GM12878 (cell line): ENCODE measurements at regions not wholly inside any gene's neighbourhood (a gene's known extent, or its start where the extent isn't known, plus 50 kb on each side); places are given as distances from the start of the nearest gene placed in this dataset.

Source experiments
- ATAC-seq: fragments of 200-7000 bp; cut with Tn5 transposase; 3 replicates; pipeline ENCODE4 v1.9.1; 2020; ENCODE audit warnings: mild to moderate bottlenecking, moderate library complexity
- BruUV-seq: library from RNA; stranded (reverse); fragments of 400-500 nt; replicated peaks from 2 replicates; lab custom pipeline; 2021; lab: Mats Ljungman, UMichigan
- CTCF ChIA-PET: fragments of 300-600 bp; sonication (Branson Sonifier 250); formaldehyde crosslinking; extraction: SDS; loops from one replicate; lab custom pipeline; 2021; ENCODE audit warnings: inconsistent platforms; lab: Yijun Ruan, JAX
- POLR2A ChIA-PET: fragments of 350-600 bp; formaldehyde crosslinking; extraction: SDS; loops from one replicate; lab custom pipeline; 2021; ENCODE audit warnings: inconsistent platforms; lab: Charles Lee
- RAD21 ChIA-PET: fragments of 300-600 bp; sonication (Branson Sonifier 250); formaldehyde crosslinking; loops from one replicate; lab custom pipeline; 2023; ENCODE audit warnings: antibody characterized with exemption; ENCODE audit not compliant: unreplicated experiment; lab: Charles Lee
- SMC1A ChIA-PET: fragments of 300-600 bp; sonication (Branson Sonifier 250); formaldehyde crosslinking; loops from one replicate; lab custom pipeline; 2023; ENCODE audit not compliant: unreplicated experiment, uncharacterized antibody; lab: Charles Lee
- DNase-seq: peaks from one replicate; pipeline ENCODE4 v3.0.0-alpha.2; 2011; ENCODE audit warnings: low read depth, low spot score
- FAIRE-seq: peaks from 3 replicates; lab custom pipeline; 2011; peaks lifted over from hg19 to GRCh38; lab: Jason Lieb, UNC
- H2AFZ ChIP-seq: 2 replicates; pipeline ENCODE4 v1.6.0; 2011; ENCODE audit warnings: low read depth, low read length, control low read depth; ENCODE audit not compliant: control insufficient read depth
- H3K27ac ChIP-seq: 2 replicates; pipeline ENCODE4 v1.5.1; 2011; ENCODE audit warnings: control low read depth; ENCODE audit not compliant: control insufficient read depth, insufficient read depth
- H3K27me3 ChIP-seq, 2 experiments: replicated peaks in 1 of 2; 2 replicates each; pipeline versions ENCODE4 v1.6.0 to v1.6.1; 2011; ENCODE audit warnings: low read length in 1 of 2; ENCODE audit not compliant: control insufficient read depth in 2 of 2, insufficient read depth in 2 of 2
- H3K36me3 ChIP-seq, 2 experiments: 2 replicates each; pipeline ENCODE4 v1.5.1; 2011; ENCODE audit warnings: low read length in 1 of 2; ENCODE audit not compliant: control insufficient read depth in 2 of 2, insufficient read depth in 2 of 2
- H3K4me1 ChIP-seq: 2 replicates; pipeline ENCODE4 v1.6.1; 2011; ENCODE audit warnings: mild to moderate bottlenecking, low read length, moderate library complexity, mixed read lengths; ENCODE audit not compliant: control insufficient read depth, insufficient read depth
- H3K4me2 ChIP-seq: 2 replicates; pipeline ENCODE4 v1.6.0; 2011; ENCODE audit warnings: control low read depth; ENCODE audit not compliant: control insufficient read depth, insufficient read depth
- H3K4me3 ChIP-seq: fragments of 200-600 bp; sonication (generic); 2 replicates; pipeline ENCODE4 v1.5.1; 2016
- H3K79me2 ChIP-seq: 2 replicates; pipeline ENCODE4 v1.6.0; 2011; ENCODE audit warnings: low read length; ENCODE audit not compliant: control insufficient read depth, insufficient read depth
- H3K9ac ChIP-seq: 2 replicates; pipeline ENCODE4 v1.8.0; 2011; ENCODE audit warnings: low read length, control low read depth, mixed read lengths; ENCODE audit not compliant: control insufficient read depth, insufficient read depth
- H3K9me3 ChIP-seq: replicated peaks from 3 replicates; pipeline ENCODE4 v1.5.1; 2011; ENCODE audit warnings: mild to moderate bottlenecking, low read length; ENCODE audit not compliant: control insufficient read depth, insufficient read depth
- H4K20me1 ChIP-seq: 2 replicates; pipeline ENCODE4 v1.6.0; 2011; ENCODE audit not compliant: control insufficient read depth, insufficient read depth
- IRF5 ChIP-seq: fragments of 450-650 bp; IDR thresholded peaks from 2 replicates; pipeline ENCODE4 v1.6.1; 2017; ENCODE audit warnings: borderline replicate concordance
- RBBP5 ChIP-seq: fragments of 200-600 bp; sonication (generic); conservative IDR thresholded peaks from 2 replicates; pipeline ENCODE4 v1.6.1; 2016
- REST ChIP-seq: IDR thresholded peaks from 2 replicates; pipeline ENCODE4 v1.6.1; 2012; ENCODE audit warnings: mild to moderate bottlenecking, low read depth, low read length
- WGBS: methylation state at CpG from one replicate; pipeline ENCODE4 v1.1.6; 2016; ENCODE audit warnings: low lambda C conversion rate; ENCODE audit not compliant: insufficient replicate concordance, insufficient coverage; ENCODE audit errors: missing lambda C conversion rate; 5-methylcytosine and 5-hydroxymethylcytosine counted together
- in situ Hi-C: fragments of 300-500 bp; cut with MboI; formaldehyde crosslinking; loops from 9 replicates; pipeline ENCODE4 v1.14.3; 2018; ENCODE audit warnings: mixed read lengths
- intact Hi-C: fragments of 100-400 bp; cut with micrococcal nuclease; formaldehyde crosslinking; loops from one replicate; pipeline ENCODE4 v1.14.2; 2022; ENCODE audit not compliant: unreplicated experiment

GRCh38 chr14:34135492-34135891 is 184.6 kb upstream of the EGLN3 start:
- ATAC-seq (no peak), FAIRE-seq (no peak), DNase-seq (no peak)
- no peak overlapping the region for H3K27ac ChIP-seq
- in situ Hi-C loops, result no loop called here
- 12% methylated on average over 7 of the region's 7 CpGs for WGBS
- intact Hi-C loops, result no loop called here
- no peak overlapping the region for H3K9ac ChIP-seq
- H3K4me3 ChIP-seq, result no peak overlapping the region
- no peak overlapping the region for H3K4me2 ChIP-seq
- no peaks in the 10 kb centered on the region for H3K36me3 ChIP-seq
- ChIA-PET SMC1A (no interaction called here), CTCF (interaction anchor here (1.4 to 2.1 kb wide), 2 partner anchors 10 to 91 kb away, joined by 3 to 4 read pairs; no protein-coding TSS in a partner anchor), RAD21 (interaction anchor here (0.7 to 0.8 kb wide), 3 partner anchors 72 to 570 kb away, joined by 3 to 4 read pairs (median 3); no protein-coding TSS in a partner anchor), POLR2A (no interaction called here)
- TF ChIP-seq RBBP5 (no peak), IRF5 (no peak), REST (no peak)
- H2AFZ ChIP-seq, result no peak overlapping the region
- H3K79me2 ChIP-seq, result no peaks in the 10 kb centered on the region
- H3K27me3 ChIP-seq, result no peaks in the 10 kb centered on the region
- H4K20me1 ChIP-seq, result no peaks in the 10 kb centered on the region
- BruUV-seq, result no TSS peak
- H3K9me3 ChIP-seq, result no peaks in the 10 kb centered on the region
- no peaks in the 10 kb centered on the region for H3K4me1 ChIP-seq
